GM19395 (cell line): ENCODE measurements at regions not wholly inside any gene's neighbourhood (a gene's known extent, or its start where the extent isn't known, plus 50 kb on each side); places are given as distances from the start of the nearest gene placed in this dataset.
A peak's percentile ranks its signal among the peaks of the same experiment; 100 is the strongest.
"Not testable (repeated sequence)": the region's sequence is repeated elsewhere in the genome, so short reads cannot be mapped to it uniquely, and the experiment has no call there.

Experiments used
- ATAC-seq: cut with Tn5 transposase; IDR thresholded peaks from one replicate; pipeline ENCODE4 v1.9.1; 2021; ENCODE audit warnings: mild to moderate bottlenecking, moderate library complexity; ENCODE audit not compliant: unreplicated experiment

GRCh38 chr6:135701426-135701825, 150.1 kb upstream of the PDE7B start:
- no peak for ATAC-seq

GRCh38 chr6:135703007-135703406, 148.5 kb upstream of the PDE7B start:
- no peak for ATAC-seq

DNA sequence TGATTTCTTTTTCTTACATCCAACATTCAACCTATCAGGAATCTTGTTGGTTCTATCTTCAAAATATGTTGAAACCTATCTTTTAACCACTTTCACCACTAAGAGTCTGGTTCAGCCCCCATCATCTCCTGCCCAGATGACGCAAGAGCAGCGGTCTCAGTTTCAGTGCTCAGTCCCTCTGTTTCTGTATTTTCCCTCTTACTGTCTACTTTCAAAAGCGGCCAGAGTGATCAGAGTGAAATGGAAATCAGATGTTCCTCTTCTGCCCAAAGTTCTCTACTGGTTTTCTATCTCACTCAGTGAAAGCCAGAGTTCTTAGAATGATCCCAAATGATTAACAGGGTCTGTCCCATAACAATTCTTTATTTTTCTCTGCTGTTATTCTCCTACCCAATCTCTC, 147.9 kb upstream of the PDE7B start:
- peak; percentile 99 for ATAC-seq

DNA sequence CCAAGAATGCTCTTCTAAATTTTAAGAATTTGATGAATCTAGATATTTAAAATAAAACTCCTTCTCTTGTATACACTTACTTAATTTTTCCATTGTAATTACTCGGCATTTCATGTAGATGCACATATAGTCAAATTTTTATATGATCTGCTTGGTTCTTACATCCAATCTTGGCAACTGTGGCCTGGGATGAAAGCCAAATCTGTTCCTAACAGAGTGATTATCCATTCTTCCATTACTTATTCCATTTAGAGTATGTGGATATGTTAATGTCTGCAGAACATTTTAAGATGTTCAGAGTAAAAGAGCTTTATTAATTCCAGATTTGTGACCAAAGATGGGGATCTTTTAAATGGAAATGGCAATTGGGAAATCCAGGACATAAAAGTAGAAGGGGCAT, 144.1 kb upstream of the PDE7B start:
- no peak for ATAC-seq

DNA sequence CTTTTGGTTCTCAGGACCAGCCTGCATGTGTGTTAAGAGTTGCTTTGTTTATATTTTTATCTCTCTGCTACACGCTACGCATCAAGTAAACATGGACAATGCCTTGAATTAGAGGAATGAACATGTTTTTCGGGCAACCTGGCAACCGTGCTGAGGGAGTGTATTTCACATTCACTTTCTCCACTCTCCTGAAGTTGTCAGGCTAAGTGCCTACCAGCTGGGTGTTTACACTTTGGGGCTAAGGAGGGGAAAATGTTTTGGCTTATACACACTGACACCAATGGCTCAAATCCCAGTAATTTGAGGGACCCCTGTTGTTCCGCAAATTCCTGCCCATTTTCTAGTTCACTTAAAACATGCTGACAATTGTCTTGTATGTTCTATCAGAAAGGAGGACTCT, 141.5 kb upstream of the PDE7B start:
- ATAC-seq = no peak

- ATAC-seq = no peak
Measured at GRCh38 chr6:135722190-135722589, 129.3 kb upstream of the PDE7B start.

- peak; percentile 94 for ATAC-seq
Measured at GRCh38 chr6:135722679-135723078, 128.8 kb upstream of the PDE7B start.

DNA sequence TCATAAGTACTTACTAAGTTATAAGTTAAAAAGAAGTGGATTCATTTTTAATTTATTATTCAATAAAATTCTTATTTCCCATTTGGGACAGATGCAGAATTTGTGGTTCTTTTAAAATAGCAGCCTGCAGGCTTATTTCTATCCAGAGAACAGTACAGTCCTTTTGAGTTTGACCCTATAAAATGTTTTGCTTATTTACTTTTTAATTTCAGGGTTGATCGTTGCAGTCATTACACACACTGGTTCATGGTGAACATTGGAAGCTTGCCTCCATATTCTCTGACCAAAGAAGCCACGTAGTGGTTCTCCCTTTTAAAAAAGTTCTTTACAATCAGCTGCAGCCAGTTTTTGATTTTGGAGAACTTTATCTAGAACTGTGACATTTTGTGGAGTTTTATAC, 122.9 kb upstream of the PDE7B start:
- ATAC-seq = no peak

DNA sequence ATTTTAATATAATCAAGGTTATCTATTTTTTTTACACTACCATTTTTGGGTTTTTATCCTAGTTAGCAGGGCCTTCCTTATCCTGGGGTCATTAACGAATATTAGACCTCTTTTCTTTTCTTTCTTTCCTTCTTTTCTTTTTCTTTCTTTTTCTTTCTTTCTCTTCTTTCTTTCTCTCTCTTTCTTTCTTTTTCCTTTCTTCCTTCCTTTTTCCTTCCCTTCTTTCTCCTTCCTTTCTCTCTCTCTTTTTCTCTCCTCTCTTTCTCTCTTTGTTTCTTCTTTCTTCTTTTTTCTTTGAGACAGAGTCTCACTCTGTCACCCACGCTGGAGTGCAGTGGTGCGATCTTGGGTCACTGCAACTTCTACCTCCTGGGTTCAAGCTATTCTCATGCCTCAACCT, 120.4 kb upstream of the PDE7B start:
- ATAC-seq = no peak

GRCh38 chr6:135736351-135736750, 115.2 kb upstream of the PDE7B start:
- ATAC-seq = not testable (repeated sequence)

- no peak for ATAC-seq
Measured at GRCh38 chr6:135738636-135739035, 112.9 kb upstream of the PDE7B start.

DNA sequence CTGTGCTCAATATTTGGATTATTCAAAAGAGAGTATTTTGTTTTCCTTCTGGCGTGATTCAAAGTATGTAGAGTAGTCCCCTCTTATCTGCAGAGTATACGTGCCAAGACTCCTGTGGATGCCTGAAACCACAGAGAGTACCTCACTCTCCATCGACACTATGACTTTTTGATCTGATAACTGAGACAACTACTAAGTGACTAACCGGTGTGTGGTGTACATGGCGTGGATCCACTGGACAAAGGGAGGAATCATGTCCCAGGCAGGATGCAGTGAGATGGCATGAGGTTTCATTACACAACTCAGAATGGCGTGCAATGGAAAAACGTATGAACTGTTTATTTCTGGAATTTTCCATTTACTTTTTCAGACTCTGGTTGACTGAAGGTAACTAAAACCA, 112.2 kb upstream of the PDE7B start:
- no peak for ATAC-seq

- ATAC-seq = no peak
Measured at GRCh38 chr6:135740580-135740979, 110.9 kb upstream of the PDE7B start.

DNA sequence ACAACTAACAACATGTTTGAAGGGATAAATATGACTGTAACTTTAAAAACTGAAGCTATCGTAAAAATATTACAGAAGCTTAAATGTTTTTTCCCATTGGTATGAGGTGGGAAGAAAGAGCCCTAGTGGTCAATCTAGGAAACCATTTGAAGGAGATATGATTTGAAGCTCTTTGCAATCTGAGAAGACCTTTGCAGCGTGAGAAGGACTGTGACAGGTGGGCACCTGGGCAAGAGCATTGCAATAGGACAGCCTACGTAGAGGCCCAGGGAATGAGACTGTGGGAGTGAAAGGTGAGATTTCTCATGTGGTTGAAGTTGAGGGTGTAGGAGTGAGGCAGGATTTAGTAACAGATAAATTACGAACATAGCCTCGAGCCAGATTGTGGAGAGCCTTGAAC, 108.0 kb upstream of the PDE7B start:
- ATAC-seq = no peak

GRCh38 chr6:135748189-135748588, 103.3 kb upstream of the PDE7B start:
- ATAC-seq = no peak

DNA sequence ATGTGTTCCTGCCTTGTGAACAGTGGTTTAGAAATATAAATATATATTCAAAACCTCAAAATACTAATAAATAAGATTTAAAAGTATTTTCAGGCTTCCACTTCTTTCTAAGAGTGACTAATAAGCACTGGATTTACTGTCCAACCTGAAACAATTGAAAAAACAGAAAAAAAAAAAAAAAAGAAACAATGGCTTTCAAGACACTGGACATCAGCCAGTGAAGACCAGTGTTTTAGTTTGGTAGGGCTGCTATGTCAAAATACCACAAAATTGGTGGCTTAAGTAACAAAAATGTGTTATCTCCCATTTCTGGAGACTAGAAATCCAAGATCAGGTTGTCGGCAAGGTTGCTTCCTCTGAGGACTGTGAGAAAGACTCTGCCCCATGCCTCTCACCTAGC, 101.4 kb upstream of the PDE7B start:
- ATAC-seq = no peak

DNA sequence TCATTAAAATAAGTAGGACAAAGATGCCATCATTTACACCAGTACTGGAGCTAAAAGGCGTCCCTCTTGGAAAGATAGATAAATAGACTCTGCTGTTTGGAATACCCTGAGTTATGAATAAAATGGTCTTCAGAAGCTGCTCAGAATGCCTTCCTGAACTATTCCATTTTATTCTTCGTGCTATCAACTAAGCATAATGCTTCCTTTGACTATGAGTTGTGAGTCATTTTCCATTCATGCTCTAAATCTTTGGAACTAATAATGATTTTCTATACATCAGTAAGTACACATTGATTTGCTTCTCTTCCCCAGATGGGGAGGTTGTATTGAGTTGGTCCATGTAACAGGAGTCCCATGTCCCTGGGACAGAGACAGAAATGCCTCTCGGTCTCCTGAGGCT, 98.3 kb upstream of the PDE7B start:
- no peak for ATAC-seq

DNA sequence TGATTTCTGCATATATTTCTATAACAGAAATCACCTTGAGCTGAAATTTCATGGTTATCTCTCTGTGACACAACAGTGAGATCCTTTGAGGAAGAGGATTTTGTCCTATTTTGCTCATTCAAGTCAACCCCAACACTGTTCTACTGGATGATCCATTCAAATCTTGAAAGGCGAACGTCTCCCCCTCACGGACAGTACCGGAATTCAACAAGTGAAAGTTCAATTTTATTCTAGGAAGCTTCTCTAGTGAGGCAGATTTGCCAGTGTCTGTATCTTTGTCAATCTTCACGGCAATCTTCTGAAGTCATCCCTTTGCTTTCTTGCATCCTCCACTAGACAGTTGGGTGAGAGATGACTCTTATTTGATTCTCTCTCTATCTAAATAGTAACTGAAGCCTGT, 91.7 kb upstream of the PDE7B start:
- no peak for ATAC-seq

DNA sequence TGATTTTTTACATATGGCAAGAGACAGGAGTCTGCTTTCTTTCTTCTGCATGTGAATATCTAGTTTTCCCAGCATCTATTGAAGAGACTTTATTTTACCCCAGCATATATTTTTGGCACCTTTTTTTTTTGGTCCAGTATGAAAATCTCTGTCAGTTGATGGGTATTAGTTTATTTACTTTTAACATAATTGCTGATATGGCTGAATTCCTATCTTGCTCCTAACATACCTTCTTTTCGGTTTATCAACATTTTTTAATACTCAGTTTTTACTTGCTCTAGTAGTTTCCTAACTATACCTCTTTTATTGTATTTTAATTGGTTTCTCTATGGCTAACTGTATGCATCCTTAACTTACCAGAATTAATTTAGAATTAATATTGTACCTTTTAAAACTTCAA, 77.5 kb upstream of the PDE7B start:
- no peak for ATAC-seq

- no peak for ATAC-seq
Measured at GRCh38 chr6:135779213-135779612, 72.3 kb upstream of the PDE7B start.

DNA sequence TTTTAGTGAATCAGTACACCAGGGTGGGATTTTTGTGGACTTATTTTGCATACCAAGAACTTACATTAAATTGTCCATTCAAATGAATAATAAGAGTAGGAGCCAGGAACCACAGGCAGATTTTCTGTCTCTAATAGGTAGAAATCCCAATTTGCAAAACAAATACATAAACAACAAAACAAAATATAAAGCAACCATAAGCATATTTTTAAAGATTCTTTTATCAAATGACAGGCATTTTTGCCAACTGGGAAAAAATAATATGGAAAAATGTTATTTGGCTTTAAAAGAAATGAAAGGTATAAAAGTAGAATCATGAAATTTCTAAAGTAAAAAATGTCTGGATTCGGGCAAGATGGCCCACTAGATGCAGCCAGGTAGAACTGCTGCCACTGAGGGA, 71.2 kb upstream of the PDE7B start:
- ATAC-seq = no peak

DNA sequence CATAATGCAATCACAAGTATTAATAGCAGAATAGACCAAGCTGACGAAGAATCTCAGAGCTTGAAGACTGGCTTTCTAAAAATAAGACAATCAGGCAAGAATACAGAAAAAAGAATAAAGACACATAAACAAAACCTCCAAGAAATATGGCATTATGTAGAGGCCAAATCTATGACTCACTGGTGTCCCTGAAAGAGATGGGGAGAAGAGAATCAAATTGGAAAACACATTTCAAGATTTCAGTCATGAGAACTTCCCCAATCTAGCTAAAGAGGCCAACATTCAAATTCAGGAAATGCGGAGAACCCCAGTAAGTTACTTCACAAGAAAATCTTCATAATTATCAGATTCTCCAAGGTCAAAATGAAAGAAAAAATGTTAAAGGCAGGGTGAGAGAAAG, 69.0 kb upstream of the PDE7B start:
- ATAC-seq = no peak

DNA sequence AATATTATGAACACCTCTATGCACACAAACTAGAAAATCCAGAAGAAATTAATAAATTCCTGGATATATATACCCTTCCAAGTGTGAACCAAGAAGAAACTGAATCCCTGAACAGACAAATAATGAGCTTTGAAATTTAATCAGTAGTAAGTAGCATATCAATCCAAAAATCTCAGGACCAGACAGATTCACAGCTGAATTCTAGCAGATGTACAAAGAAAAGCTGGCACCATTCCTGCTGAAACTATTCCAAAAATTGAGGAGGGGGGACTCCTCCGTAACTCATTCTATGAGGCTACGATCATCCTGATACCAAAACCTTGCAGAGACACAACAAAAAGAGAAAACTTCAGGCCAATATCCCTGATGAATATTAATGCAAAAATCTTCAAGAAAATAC, 67.0 kb upstream of the PDE7B start:
- ATAC-seq = no peak
